ENCODE measurements at regions not wholly inside any gene's neighbourhood (a gene's known extent, or its start where the extent isn't known, plus 50 kb on each side); places are given as distances from the start of the nearest gene placed in this dataset.

GRCh38 chr5:30736669-30737068, 456.8 kb upstream of the CDH6 start:
- H3K27me3 ChIP-seq (ENCODE audit: insufficient read depth, low read length) = no peaks in the 10 kb centered on the region
- DNase-seq (ENCODE audit: insufficient read length, low spot score, missing footprints) = no peak
- no peak overlapping the region for H2AFZ ChIP-seq (ENCODE audit: low read length)

DNA sequence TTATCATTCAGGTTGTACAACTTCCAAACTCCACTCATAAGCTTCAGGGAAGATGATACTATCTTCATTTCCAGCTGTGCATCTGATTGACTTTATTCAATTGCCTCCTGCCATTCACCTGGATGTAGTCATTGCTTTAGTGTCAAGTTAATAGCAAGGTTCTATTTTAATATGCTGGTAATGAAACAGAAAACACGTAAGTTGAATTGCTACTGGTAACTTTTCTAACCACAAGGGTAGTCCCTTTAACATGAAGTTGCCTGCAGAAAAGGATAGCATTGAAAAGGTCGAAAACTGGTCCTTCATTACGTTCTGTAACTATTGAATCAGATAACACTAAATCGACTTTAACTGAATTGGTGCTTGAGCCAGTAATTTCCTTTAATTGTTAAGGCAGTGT, 459.4 kb upstream of the CDH6 start:
- no peaks in the 10 kb centered on the region for H3K27me3 ChIP-seq (ENCODE audit: insufficient read depth, low read length)
- no peak overlapping the region for H3K4me3 ChIP-seq (ENCODE audit: insufficient read depth, low read length)
- no peaks in the 10 kb centered on the region for H3K79me2 ChIP-seq (ENCODE audit: insufficient read depth, low read length)
- no peaks in the 10 kb centered on the region for H3K4me1 ChIP-seq (ENCODE audit: insufficient read depth, low read length)
- H3K27ac ChIP-seq (ENCODE audit: low read depth, low read length) = no peak overlapping the region
- no peak for TF ChIP-seq CTCF (IDR thresholded peaks at IDR 0.05; ENCODE audit: extremely low read depth, low read depth, low read length)
- no peak overlapping the region for H2AFZ ChIP-seq (ENCODE audit: low read length)
- H3K9me3 ChIP-seq (ENCODE audit: low read depth, low read length) = no peaks in the 10 kb centered on the region
- H3K36me3 ChIP-seq (ENCODE audit: insufficient read depth, low read length) = no peaks in the 10 kb centered on the region
- H3K4me2 ChIP-seq (ENCODE audit: insufficient read depth, low read length) = no peak overlapping the region
- H4K20me1 ChIP-seq (ENCODE audit: insufficient read depth, low read length) = no peaks in the 10 kb centered on the region
- no peak for DNase-seq (ENCODE audit: insufficient read length, low spot score, missing footprints)

More at GRCh38 chr5:30736669-30737068, 456.8 kb upstream of the CDH6 start:
- H4K20me1 ChIP-seq (ENCODE audit: insufficient read depth, low read length) = no peaks in the 10 kb centered on the region
- no peak overlapping the region for H3K27ac ChIP-seq (ENCODE audit: low read depth, low read length)
- H3K36me3 ChIP-seq (ENCODE audit: insufficient read depth, low read length) = no peaks in the 10 kb centered on the region
- no peaks in the 10 kb centered on the region for H3K79me2 ChIP-seq (ENCODE audit: insufficient read depth, low read length)
- no peak overlapping the region for H3K4me3 ChIP-seq (ENCODE audit: insufficient read depth, low read length)
- no peaks in the 10 kb centered on the region for H3K9me3 ChIP-seq (ENCODE audit: low read depth, low read length)
- no peak overlapping the region for H3K4me2 ChIP-seq (ENCODE audit: insufficient read depth, low read length)
- H3K4me1 ChIP-seq (ENCODE audit: insufficient read depth, low read length) = no peaks in the 10 kb centered on the region
- no peak for TF ChIP-seq CTCF (IDR thresholded peaks at IDR 0.05; ENCODE audit: extremely low read depth, low read depth, low read length)

GRCh38 chr5:30725073-30725472, 468.4 kb upstream of the CDH6 start:
- no peak for DNase-seq (ENCODE audit: insufficient read length, low spot score, missing footprints)
- Histone ChIP-seq H3K36me3 (ENCODE audit: insufficient read depth, low read length) (no peaks in the 10 kb centered on the region), H3K9me3 (ENCODE audit: low read depth, low read length) (no peaks in the 10 kb centered on the region), H3K4me3 (ENCODE audit: insufficient read depth, low read length) (no peak overlapping the region), H3K27me3 (ENCODE audit: insufficient read depth, low read length) (no peaks in the 10 kb centered on the region), H4K20me1 (ENCODE audit: insufficient read depth, low read length) (no peaks in the 10 kb centered on the region), H3K4me2 (ENCODE audit: insufficient read depth, low read length) (no peak overlapping the region), H3K27ac (ENCODE audit: low read depth, low read length) (no peak overlapping the region), H3K4me1 (ENCODE audit: insufficient read depth, low read length) (no peaks in the 10 kb centered on the region), H2AFZ (ENCODE audit: low read length) (no peak overlapping the region), H3K79me2 (ENCODE audit: insufficient read depth, low read length) (no peaks in the 10 kb centered on the region)
- no peak for TF ChIP-seq CTCF (IDR thresholded peaks at IDR 0.05; ENCODE audit: extremely low read depth, low read depth, low read length)

DNA sequence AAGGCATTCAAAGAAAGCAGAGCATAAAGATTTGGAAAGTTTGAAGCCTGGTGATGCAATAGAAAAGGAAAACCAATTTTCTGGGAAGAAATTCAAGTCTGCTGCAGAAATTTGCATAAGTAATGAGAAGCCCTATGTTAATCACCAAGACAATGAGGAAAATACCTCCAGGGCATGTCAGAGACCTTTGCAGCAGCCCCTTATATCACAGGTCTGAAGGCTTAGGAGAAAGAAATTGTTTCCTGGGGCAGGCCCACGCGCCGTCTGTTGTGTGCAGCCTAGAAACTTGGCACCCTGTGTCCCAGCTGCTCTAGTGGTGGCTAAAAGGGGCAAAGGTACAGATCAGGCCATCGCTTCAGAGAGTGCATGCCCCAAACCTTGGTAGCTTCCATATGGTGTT, 495.3 kb upstream of the CDH6 start:
- no peaks in the 10 kb centered on the region for H3K79me2 ChIP-seq (ENCODE audit: insufficient read depth, low read length)
- no peak overlapping the region for H3K27ac ChIP-seq (ENCODE audit: low read depth, low read length)
- no peak for DNase-seq (ENCODE audit: insufficient read length, low spot score, missing footprints)
- no peak overlapping the region for H3K4me2 ChIP-seq (ENCODE audit: insufficient read depth, low read length)
- H3K4me3 ChIP-seq (ENCODE audit: insufficient read depth, low read length) = no peak overlapping the region
- H3K27me3 ChIP-seq (ENCODE audit: insufficient read depth, low read length) = no peaks in the 10 kb centered on the region
- no peaks in the 10 kb centered on the region for H3K36me3 ChIP-seq (ENCODE audit: insufficient read depth, low read length)
- TF ChIP-seq CTCF (IDR thresholded peaks at IDR 0.05; ENCODE audit: extremely low read depth, low read depth, low read length) = no peak
- H4K20me1 ChIP-seq (ENCODE audit: insufficient read depth, low read length) = no peaks in the 10 kb centered on the region
- H2AFZ ChIP-seq (ENCODE audit: low read length) = no peak overlapping the region
- H3K9me3 ChIP-seq (ENCODE audit: low read depth, low read length) = no peaks in the 10 kb centered on the region
- H3K4me1 ChIP-seq (ENCODE audit: insufficient read depth, low read length) = no peaks in the 10 kb centered on the region

All from osteoblast (primary cell).